Breast epithelium (tissue), 4 donors: ENCODE measurements at regions not wholly inside any gene's neighbourhood (a gene's known extent, or its start where the extent isn't known, plus 50 kb on each side); places are given as distances from the start of the nearest gene placed in this dataset.
"Not testable (repeated sequence)": the region's sequence is repeated elsewhere in the genome, so short reads cannot be mapped to it uniquely, and the experiment has no call there.

ENCODE experiments used
- DNase-seq, 2 donors: peaks; one replicate each; pipeline ENCODE4 v3.0.0-alpha.2; 2019; ENCODE audit warnings: low spot score in 2 of 2
- H3K27ac ChIP-seq, 2 donors: fragments of 200-600 bp; sonication (generic) in 1 of 2; one replicate each; pipeline ENCODE4 v1.5.1; 2016 to 2019; ENCODE audit warnings: mild to moderate bottlenecking in 1 of 2
- H3K27me3 ChIP-seq, 2 donors: fragments of 200-600 bp; sonication (generic) in 1 of 2; one replicate each; pipeline versions ENCODE4 v1.5.1 to v1.6.0; 2017 to 2019; ENCODE audit warnings: control low read depth in 1 of 2, mild to moderate bottlenecking in 1 of 2
- H3K36me3 ChIP-seq: fragments of 200-600 bp; one replicate; pipeline ENCODE4 v1.5.1; 2019
- H3K4me1 ChIP-seq, 2 donors: fragments of 200-600 bp; sonication (generic); one replicate each; pipeline ENCODE4 v1.5.1; 2016 to 2019; ENCODE audit warnings: control low read depth in 1 of 2
- H3K4me3 ChIP-seq, 3 donors: fragments of 200-600 bp; sonication (generic); 1 replicate in 2 of 3; 2 replicates in 1 of 3; pipeline ENCODE4 v1.5.1; 2016 to 2019; ENCODE audit warnings: mild to moderate bottlenecking in 3 of 3, moderate library complexity in 2 of 3
- H3K9me3 ChIP-seq, 2 donors: fragments of 200-600 bp; sonication (generic) in 1 of 2; one replicate each; pipeline ENCODE4 v1.5.1; 2016 to 2019; ENCODE audit warnings: control low read depth in 1 of 2
- CTCF ChIP-seq, 3 donors: fragments of 450-650 bp; IDR thresholded peaks; one replicate each; pipeline ENCODE4 v1.5.1; 2016 to 2017; ENCODE audit warnings: antibody characterized with exemption in 3 of 3, mild to moderate bottlenecking in 3 of 3, moderate library complexity in 3 of 3
- POLR2A ChIP-seq: fragments of 450-650 bp; IDR thresholded peaks from one replicate; pipeline ENCODE4 v1.6.1; 2016; ENCODE audit warnings: antibody characterized with exemption, mild to moderate bottlenecking, moderate library complexity
- POLR2AphosphoS5 ChIP-seq, 3 donors: sonication (generic); formaldehyde crosslinking; IDR thresholded peaks; one replicate each; pipeline ENCODE4 v1.6.1; 2017; ENCODE audit warnings: antibody characterized with exemption in 3 of 3
- intact Hi-C: fragments of 100-400 bp; cut with DNase I; formaldehyde crosslinking; loops from one replicate; pipeline ENCODE4 v1.15.1; 2023; ENCODE audit warnings: low total_unique reads

- TF ChIP-seq POLR2AphosphoS5 (IDR thresholded peaks at IDR 0.05) (no peak), CTCF (IDR thresholded peaks at IDR 0.05) (no peak), POLR2A (no peak)
- no peaks in the 10 kb centered on the region for H3K9me3 ChIP-seq
- no peak overlapping the region for H3K4me3 ChIP-seq
- no peaks in the 10 kb centered on the region for H3K4me1 ChIP-seq
- H3K27ac ChIP-seq: no peak overlapping the region
- DNase-seq: no peak
- no peaks in the 10 kb centered on the region for H3K36me3 ChIP-seq
- no peaks in the 10 kb centered on the region for H3K27me3 ChIP-seq
- intact Hi-C loops: no loop called here
Observed at GRCh38 chr10:51008346-51008745, 65.9 kb upstream of the PRKG1 start.

- Histone ChIP-seq H3K4me1 (no peaks in the 10 kb centered on the region), H3K9me3 (no peaks in the 10 kb centered on the region), H3K36me3 (no peaks in the 10 kb centered on the region), H3K27me3 (no peaks in the 10 kb centered on the region), H3K27ac (no peak overlapping the region), H3K4me3 (no peak overlapping the region)
- DNase-seq: no peak
- TF ChIP-seq POLR2A (no peak), CTCF (IDR thresholded peaks at IDR 0.05) (peak; percentile 54 to 75 (median 67))
- intact Hi-C loops: no loop called here
Observed at GRCh38 chr10:51010977-51011376, 63.3 kb upstream of the PRKG1 start.

GRCh38 chr10:51012073-51012472 lies 62.2 kb upstream of the PRKG1 start:
- no peaks in the 10 kb centered on the region for H3K4me1 ChIP-seq
- intact Hi-C loops: no loop called here
- H3K27me3 ChIP-seq: no peaks in the 10 kb centered on the region
- H3K4me3 ChIP-seq: no peak overlapping the region
- no peaks in the 10 kb centered on the region for H3K9me3 ChIP-seq
- no peak for DNase-seq
- no peak for TF ChIP-seq POLR2AphosphoS5 (IDR thresholded peaks at IDR 0.05)
- no peak for TF ChIP-seq CTCF (IDR thresholded peaks at IDR 0.05)
- TF ChIP-seq POLR2A: no peak
- H3K36me3 ChIP-seq: no peaks in the 10 kb centered on the region
- H3K27ac ChIP-seq: no peak overlapping the region

GRCh38 chr10:51014680-51015389 lies 59.5 kb upstream of the PRKG1 start:
- no peak overlapping the region for H3K4me3 ChIP-seq
- no peaks in the 10 kb centered on the region for H3K27me3 ChIP-seq
- intact Hi-C loops: no loop called here

GRCh38 chr10:51015390-51015754 lies 58.9 kb upstream of the PRKG1 start:
- intact Hi-C loops, H3K36me3 ChIP-seq, H3K4me1 ChIP-seq, DNase-seq, H3K4me3 ChIP-seq, H3K9me3 ChIP-seq, H3K27me3 ChIP-seq, H3K27ac ChIP-seq: not testable (repeated sequence)

More at GRCh38 chr10:51014680-51015389, 59.5 kb upstream of the PRKG1 start:
- Histone ChIP-seq H3K36me3 (no peaks in the 10 kb centered on the region), H3K9me3 (no peaks in the 10 kb centered on the region), H3K27ac (no peak overlapping the region), H3K4me1 (no peaks in the 10 kb centered on the region)
- no peak for DNase-seq
- TF ChIP-seq CTCF (IDR thresholded peaks at IDR 0.05) (no peak), POLR2A (no peak)

GRCh38 chr10:51020200-51020599 lies 54.1 kb upstream of the PRKG1 start:
- no peaks in the 10 kb centered on the region for H3K27me3 ChIP-seq
- no peaks in the 10 kb centered on the region for H3K4me1 ChIP-seq
- no peaks in the 10 kb centered on the region for H3K9me3 ChIP-seq
- H3K27ac ChIP-seq: no peak overlapping the region
- H3K4me3 ChIP-seq: no peak overlapping the region
- no peaks in the 10 kb centered on the region for H3K36me3 ChIP-seq
- no peak for TF ChIP-seq POLR2A
- no peak for TF ChIP-seq POLR2AphosphoS5 (IDR thresholded peaks at IDR 0.05)
- no peak for TF ChIP-seq CTCF (IDR thresholded peaks at IDR 0.05)
- intact Hi-C loops: no loop called here
- no peak for DNase-seq
